ENCODE measurements at regions not wholly inside any gene's neighbourhood (a gene's known extent, or its start where the extent isn't known, plus 50 kb on each side); places are given as distances from the start of the nearest gene placed in this dataset.

GRCh38 chr12:30514666-30515065 is 181.0 kb downstream of the IPO8 start:
- TF ChIP-seq, protein P1, sequence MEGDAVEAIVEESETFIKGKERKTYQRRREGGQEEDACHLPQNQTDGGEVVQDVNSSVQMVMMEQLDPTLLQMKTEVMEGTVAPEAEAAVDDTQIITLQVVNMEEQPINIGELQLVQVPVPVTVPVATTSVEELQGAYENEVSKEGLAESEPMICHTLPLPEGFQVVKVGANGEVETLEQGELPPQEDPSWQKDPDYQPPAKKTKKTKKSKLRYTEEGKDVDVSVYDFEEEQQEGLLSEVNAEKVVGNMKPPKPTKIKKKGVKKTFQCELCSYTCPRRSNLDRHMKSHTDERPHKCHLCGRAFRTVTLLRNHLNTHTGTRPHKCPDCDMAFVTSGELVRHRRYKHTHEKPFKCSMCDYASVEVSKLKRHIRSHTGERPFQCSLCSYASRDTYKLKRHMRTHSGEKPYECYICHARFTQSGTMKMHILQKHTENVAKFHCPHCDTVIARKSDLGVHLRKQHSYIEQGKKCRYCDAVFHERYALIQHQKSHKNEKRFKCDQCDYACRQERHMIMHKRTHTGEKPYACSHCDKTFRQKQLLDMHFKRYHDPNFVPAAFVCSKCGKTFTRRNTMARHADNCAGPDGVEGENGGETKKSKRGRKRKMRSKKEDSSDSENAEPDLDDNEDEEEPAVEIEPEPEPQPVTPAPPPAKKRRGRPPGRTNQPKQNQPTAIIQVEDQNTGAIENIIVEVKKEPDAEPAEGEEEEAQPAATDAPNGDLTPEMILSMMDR (IDR thresholded peaks at IDR 0.05) = no peak
- TF ChIP-seq POLR2A (IDR thresholded peaks at IDR 0.05) (no peak), EP300 (IDR thresholded peaks at IDR 0.05) (no peak)

Measured in ovary (tissue), 3 donors.